ENCODE measurements at regions not wholly inside any gene's neighbourhood (a gene's known extent, or its start where the extent isn't known, plus 50 kb on each side); places are given as distances from the start of the nearest gene placed in this dataset.

GRCh38 chr5:73339711-73340110, 108.9 kb downstream of the FOXD1 start:
- POLR2A ChIA-PET, result no interaction called here
- FAIRE-seq, result no peak
- no peaks in the 10 kb centered on the region for H3K9me3 ChIP-seq (replicated peaks; ENCODE audit: control insufficient read depth, insufficient read depth, low read length)
- no peak overlapping the region for H2AFZ ChIP-seq (ENCODE audit: low read depth, low read length)
- no peak overlapping the region for H3K9ac ChIP-seq (replicated peaks; ENCODE audit: extremely low read depth, insufficient read depth, low read length)
- no peak overlapping the region for H3K27ac ChIP-seq (ENCODE audit: insufficient read depth, low read depth, low read length)
- no peaks in the 10 kb centered on the region for H3K79me2 ChIP-seq (ENCODE audit: control insufficient read depth, insufficient read depth, low read length)
- H3K4me1 ChIP-seq (ENCODE audit: control insufficient read depth, extremely low read depth, insufficient read depth, low read length), result no peaks in the 10 kb centered on the region
- H3K4me2 ChIP-seq (ENCODE audit: insufficient read depth, low read length), result no peak overlapping the region
- TF ChIP-seq MYC (IDR thresholded peaks at IDR 0.05; ENCODE audit: low read depth, low read length) (no peak), POLR2AphosphoS5 (IDR thresholded peaks at IDR 0.05; ENCODE audit: insufficient read depth, low read depth, low read length) (no peak), POLR2A (IDR thresholded peaks at IDR 0.05; ENCODE audit: low read depth, low read length) (no peak), EZH2 (IDR thresholded peaks at IDR 0.05; ENCODE audit: borderline replicate concordance, low read depth, low read length, severe bottlenecking) (no peak)
- TF ChIP-seq, protein P1, sequence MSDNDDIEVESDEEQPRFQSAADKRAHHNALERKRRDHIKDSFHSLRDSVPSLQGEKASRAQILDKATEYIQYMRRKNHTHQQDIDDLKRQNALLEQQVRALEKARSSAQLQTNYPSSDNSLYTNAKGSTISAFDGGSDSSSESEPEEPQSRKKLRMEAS (IDR thresholded peaks at IDR 0.05; ENCODE audit: insufficient read depth, insufficient read length), result no peak
- H3K27me3 ChIP-seq (ENCODE audit: control insufficient read depth in 2 of 2, insufficient read depth in 2 of 2, low read length in 2 of 2), result peaks cover 49 to 68% of the 10 kb centered on the region in 2 experiments
- intact Hi-C loops (cut with micrococcal nuclease) (no loop called here), dilution Hi-C loops (cut with MboI; ENCODE audit: extremely low pct_ligation_motif_present, low sequenced_read_pairs) (no loop called here)
- no peaks in the 10 kb centered on the region for H3K9me1 ChIP-seq (replicated peaks; ENCODE audit: control insufficient read depth, extremely low read depth, insufficient read depth, low read length)
- BruUV-seq (replicated peaks), result no TSS peak
- H3K4me3 ChIP-seq (replicated peaks in 1 of 3; ENCODE audit: insufficient read depth in 1 of 3, low read depth in 1 of 3, low read length in 3 of 3), result no peak overlapping the region
- no peaks in the 10 kb centered on the region for H3K36me3 ChIP-seq (ENCODE audit: control insufficient read depth in 2 of 2, extremely low read depth in 1 of 2, insufficient read depth in 2 of 2, low read length in 2 of 2)
- CTCF ChIA-PET, result no interaction called here
- DNase-seq (ENCODE audit: low read depth, low spot score), result no peak
- no peaks in the 10 kb centered on the region for H4K20me1 ChIP-seq (replicated peaks; ENCODE audit: control insufficient read depth, extremely low read depth, insufficient read depth, low read length)

GRCh38 chr5:73339051-73339575, 109.5 kb downstream of the FOXD1 start:
- DNase-seq (ENCODE audit: low read depth, low spot score), result no peak
- no peaks in the 10 kb centered on the region for H3K36me3 ChIP-seq (ENCODE audit: control insufficient read depth in 2 of 2, extremely low read depth in 1 of 2, insufficient read depth in 2 of 2, low read length in 2 of 2)
- H4K20me1 ChIP-seq (replicated peaks; ENCODE audit: control insufficient read depth, extremely low read depth, insufficient read depth, low read length), result no peaks in the 10 kb centered on the region
- intact Hi-C loops (cut with micrococcal nuclease) (no loop called here), dilution Hi-C loops (cut with MboI; ENCODE audit: extremely low pct_ligation_motif_present, low sequenced_read_pairs) (no loop called here)
- no TSS peak for BruUV-seq (replicated peaks)
- H3K27ac ChIP-seq (ENCODE audit: insufficient read depth, low read depth, low read length), result no peak overlapping the region
- no peak for FAIRE-seq
- ChIA-PET POLR2A (no interaction called here), CTCF (no interaction called here)
- H3K4me1 ChIP-seq (ENCODE audit: control insufficient read depth, extremely low read depth, insufficient read depth, low read length), result no peaks in the 10 kb centered on the region
- no peaks in the 10 kb centered on the region for H3K79me2 ChIP-seq (ENCODE audit: control insufficient read depth, insufficient read depth, low read length)
- H2AFZ ChIP-seq (ENCODE audit: low read depth, low read length), result no peak overlapping the region
- H3K27me3 ChIP-seq (ENCODE audit: control insufficient read depth in 2 of 2, insufficient read depth in 2 of 2, low read length in 2 of 2), result peaks cover 51 to 69% of the 10 kb centered on the region in 2 experiments
- H3K9ac ChIP-seq (replicated peaks; ENCODE audit: extremely low read depth, insufficient read depth, low read length), result no peak overlapping the region
- no peaks in the 10 kb centered on the region for H3K9me3 ChIP-seq (replicated peaks; ENCODE audit: control insufficient read depth, insufficient read depth, low read length)
- no peak overlapping the region for H3K4me2 ChIP-seq (ENCODE audit: insufficient read depth, low read length)
- no peak overlapping the region for H3K4me3 ChIP-seq (replicated peaks in 1 of 3; ENCODE audit: insufficient read depth in 1 of 3, low read depth in 1 of 3, low read length in 3 of 3)
- TF ChIP-seq CTCF (IDR thresholded peaks at IDR 0.05; ENCODE audit: extremely low read depth in 1 of 2, insufficient read depth in 1 of 2, low read depth in 1 of 2, low read length in 2 of 2) (no peak), POLR2A (IDR thresholded peaks at IDR 0.05; ENCODE audit: low read depth, low read length) (no peak), FOS (IDR thresholded peaks at IDR 0.05; ENCODE audit: borderline replicate concordance, insufficient read depth, low read length) (no peak), GATA2 (IDR thresholded peaks at IDR 0.05; ENCODE audit: insufficient read depth, insufficient read length, low read depth, low read length) (no peak), EZH2 (IDR thresholded peaks at IDR 0.05; ENCODE audit: borderline replicate concordance, low read depth, low read length, severe bottlenecking) (no peak), POLR2AphosphoS5 (IDR thresholded peaks at IDR 0.05; ENCODE audit: insufficient read depth, low read depth, low read length) (no peak), JUN (IDR thresholded peaks at IDR 0.05; ENCODE audit: borderline replicate concordance, insufficient read depth, insufficient read length, low read depth) (no peak), MYC (IDR thresholded peaks at IDR 0.05; ENCODE audit: low read depth, low read length) (no peak)
- TF ChIP-seq, protein P1 (IDR thresholded peaks at IDR 0.05; ENCODE audit: insufficient read depth, insufficient read length), result no peak
- no peaks in the 10 kb centered on the region for H3K9me1 ChIP-seq (replicated peaks; ENCODE audit: control insufficient read depth, extremely low read depth, insufficient read depth, low read length)
